ENCODE measurements at regions not wholly inside any gene's neighbourhood (a gene's known extent, or its start where the extent isn't known, plus 50 kb on each side); places are given as distances from the start of the nearest gene placed in this dataset. TPM values are rescaled to one million over a fixed set of nuclear protein-coding genes. Genes with fewer than 3 reads are reported as not detected.

DNA sequence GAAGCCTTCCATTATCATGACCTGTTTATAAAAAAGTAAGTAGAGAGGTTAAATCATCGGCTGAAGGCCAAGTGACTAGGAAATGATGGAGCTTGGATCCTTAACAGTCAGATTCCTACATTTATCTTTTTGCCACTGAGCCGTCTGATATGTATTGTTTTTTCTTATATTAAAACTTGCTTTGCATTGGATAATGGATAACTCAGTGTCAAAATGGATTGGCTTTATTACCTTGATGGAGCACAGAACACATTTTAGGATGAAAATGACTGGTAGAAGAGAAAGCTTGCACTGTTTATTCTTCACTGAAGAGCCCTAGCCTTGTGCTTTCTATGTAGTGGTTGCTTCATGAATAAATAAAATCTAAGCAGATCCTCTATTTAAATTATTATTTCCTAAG, 54.2 kb upstream of the TSPAN5 start:
- Histone ChIP-seq H2AFZ (ENCODE audit: low read depth, low read length) (no peak overlapping the region), H3K9ac (ENCODE audit: low read length) (no peak overlapping the region), H4K91ac (ENCODE audit: low read length) (no peak overlapping the region), H3K4ac (ENCODE audit: low read depth in 1 of 2, low read length in 2 of 2) (no peak overlapping the region), H2BK15ac (ENCODE audit: low read depth, poor library complexity, severe bottlenecking) (no peak overlapping the region), H3K27ac (ENCODE audit: low read length, poor library complexity, severe bottlenecking) (no peak overlapping the region), H3K36me3 (ENCODE audit: control insufficient read depth in 1 of 2, insufficient read depth in 2 of 2, low read depth in 1 of 2, low read length in 2 of 2) (no peaks in the 10 kb centered on the region), H2BK5ac (ENCODE audit: low read depth, low read length, poor library complexity, severe bottlenecking) (no peak overlapping the region), H2BK120ac (ENCODE audit: low read depth, low read length) (no peak overlapping the region), H3K14ac (ENCODE audit: low read length in 2 of 2) (no peak overlapping the region), H3K23ac (ENCODE audit: low read length in 2 of 2) (no peak overlapping the region), H3K4me3 (ENCODE audit: insufficient read depth in 1 of 2, low read depth in 1 of 2, low read length in 2 of 2) (no peak overlapping the region), H2AK5ac (ENCODE audit: low read length, severe bottlenecking) (no peak overlapping the region), H3K9me3 (ENCODE audit: control insufficient read depth, low read length) (no peaks in the 10 kb centered on the region), H3K18ac (ENCODE audit: low read depth in 1 of 2, low read length in 2 of 2) (no peak overlapping the region), H3K79me1 (replicated peaks; ENCODE audit: low read length, poor library complexity, severe bottlenecking) (no peaks in the 10 kb centered on the region), H4K8ac (ENCODE audit: low read length) (no peak overlapping the region), H2BK12ac (ENCODE audit: low read length in 2 of 2) (no peak overlapping the region), H3K4me1 (ENCODE audit: control insufficient read depth, insufficient read depth, low read depth, low read length) (peaks cover 2% of the 10 kb centered on the region), H3K27me3 (ENCODE audit: control insufficient read depth in 1 of 2, insufficient read depth in 1 of 2, low read length in 2 of 2) (no peaks in the 10 kb centered on the region), H3K4me2 (ENCODE audit: low read length, poor library complexity, severe bottlenecking) (no peak overlapping the region)
- 100% methylated on average over 2 of the region's 2 CpGs for WGBS
- no peak for DNase-seq

- Histone ChIP-seq H3K4me2 (ENCODE audit: low read length, poor library complexity, severe bottlenecking) (no peak overlapping the region), H2BK12ac (ENCODE audit: low read length in 2 of 2) (no peak overlapping the region), H4K8ac (ENCODE audit: low read length) (no peak overlapping the region), H3K14ac (ENCODE audit: low read length in 2 of 2) (no peak overlapping the region), H3K36me3 (ENCODE audit: control insufficient read depth in 1 of 2, insufficient read depth in 2 of 2, low read depth in 1 of 2, low read length in 2 of 2) (no peaks in the 10 kb centered on the region), H2AFZ (ENCODE audit: low read depth, low read length) (no peak overlapping the region), H2BK5ac (ENCODE audit: low read depth, low read length, poor library complexity, severe bottlenecking) (no peak overlapping the region), H3K9me3 (ENCODE audit: control insufficient read depth, low read length) (no peaks in the 10 kb centered on the region), H2BK15ac (ENCODE audit: low read depth, poor library complexity, severe bottlenecking) (no peak overlapping the region), H3K4me1 (ENCODE audit: control insufficient read depth, insufficient read depth, low read depth, low read length) (peaks cover 2% of the 10 kb centered on the region), H3K4ac (ENCODE audit: low read depth in 1 of 2, low read length in 2 of 2) (no peak overlapping the region), H3K18ac (ENCODE audit: low read depth in 1 of 2, low read length in 2 of 2) (no peak overlapping the region), H2BK120ac (ENCODE audit: low read depth, low read length) (no peak overlapping the region), H2AK5ac (ENCODE audit: low read length, severe bottlenecking) (no peak overlapping the region), H3K23ac (ENCODE audit: low read length in 2 of 2) (no peak overlapping the region), H3K79me1 (replicated peaks; ENCODE audit: low read length, poor library complexity, severe bottlenecking) (no peaks in the 10 kb centered on the region), H3K27ac (ENCODE audit: low read length, poor library complexity, severe bottlenecking) (peak overlapping the region; percentile 66), H3K9ac (ENCODE audit: low read length) (no peak overlapping the region), H3K27me3 (ENCODE audit: control insufficient read depth in 1 of 2, insufficient read depth in 1 of 2, low read length in 2 of 2) (no peaks in the 10 kb centered on the region), H4K91ac (ENCODE audit: low read length) (no peak overlapping the region), H3K4me3 (ENCODE audit: insufficient read depth in 1 of 2, low read depth in 1 of 2, low read length in 2 of 2) (no peak overlapping the region)
- DNase-seq = no peak
Observed at GRCh38 chr4:98711526-98711925, 53.1 kb upstream of the TSPAN5 start.

- peaks cover 2% of the 10 kb centered on the region for H3K4me1 ChIP-seq (ENCODE audit: control insufficient read depth, insufficient read depth, low read depth, low read length)
- H2AFZ ChIP-seq (ENCODE audit: low read depth, low read length) = no peak overlapping the region
- no peak overlapping the region for H2BK12ac ChIP-seq (ENCODE audit: low read length in 2 of 2)
- no peak overlapping the region for H3K18ac ChIP-seq (ENCODE audit: low read depth in 1 of 2, low read length in 2 of 2)
- no peak overlapping the region for H2AK5ac ChIP-seq (ENCODE audit: low read length, severe bottlenecking)
- no peak overlapping the region for H3K14ac ChIP-seq (ENCODE audit: low read length in 2 of 2)
- H2BK120ac ChIP-seq (ENCODE audit: low read depth, low read length) = no peak overlapping the region
- no peak overlapping the region for H3K4me3 ChIP-seq (ENCODE audit: insufficient read depth in 1 of 2, low read depth in 1 of 2, low read length in 2 of 2)
- WGBS = no CpG with 5 or more reads among the region's 4 CpGs
- H3K9me3 ChIP-seq (ENCODE audit: control insufficient read depth, low read length) = peaks cover 3% of the 10 kb centered on the region
- H3K27ac ChIP-seq (ENCODE audit: low read length, poor library complexity, severe bottlenecking) = peak overlapping the region; percentile 79
- peak; percentile 6 for DNase-seq
- no peaks in the 10 kb centered on the region for H3K27me3 ChIP-seq (ENCODE audit: control insufficient read depth in 1 of 2, insufficient read depth in 1 of 2, low read length in 2 of 2)
- H2BK15ac ChIP-seq (ENCODE audit: low read depth, poor library complexity, severe bottlenecking) = no peak overlapping the region
- H4K91ac ChIP-seq (ENCODE audit: low read length) = no peak overlapping the region
- H3K4ac ChIP-seq (ENCODE audit: low read depth in 1 of 2, low read length in 2 of 2) = no peak overlapping the region
- no peak overlapping the region for H3K9ac ChIP-seq (ENCODE audit: low read length)
- H3K36me3 ChIP-seq (ENCODE audit: control insufficient read depth in 1 of 2, insufficient read depth in 2 of 2, low read depth in 1 of 2, low read length in 2 of 2) = no peaks in the 10 kb centered on the region
- no peak overlapping the region for H2BK5ac ChIP-seq (ENCODE audit: low read depth, low read length, poor library complexity, severe bottlenecking)
- H3K23ac ChIP-seq (ENCODE audit: low read length in 2 of 2) = no peak overlapping the region
- no peak overlapping the region for H3K4me2 ChIP-seq (ENCODE audit: low read length, poor library complexity, severe bottlenecking)
- no peaks in the 10 kb centered on the region for H3K79me1 ChIP-seq (replicated peaks; ENCODE audit: low read length, poor library complexity, severe bottlenecking)
- no peak overlapping the region for H4K8ac ChIP-seq (ENCODE audit: low read length)
Observed at GRCh38 chr4:98710831-98711230, 52.4 kb upstream of the TSPAN5 start.

Small RNAs in the stretch of these regions (small RNA-seq; reads per million reads assigned to genes)
- not detected for gene AC114811.1 (ENCODE audit: low read depth)

All from mesenchymal stem cell (in vitro differentiated cells and primary cell).